Activated CD4-positive, alpha-beta T cell treated with anti-CD3 and anti-CD28 coated beads, Interleukin-2, amount 10 ng/mL, durations not matched to agents 24 days and 14 days (primary cell): ENCODE measurements at regions not wholly inside any gene's neighbourhood (a gene's known extent, or its start where the extent isn't known, plus 50 kb on each side); places are given as distances from the start of the nearest gene placed in this dataset.

Experiments
- DNase-seq: peaks from one replicate; pipeline ENCODE4 v3.0.0; 2022
- H3K27ac Mint-ChIP-seq: one replicate; pipeline ENCODE4 v1.8.0; 2022; ENCODE audit warnings: mild to moderate bottlenecking, mixed read lengths
- H3K27me3 Mint-ChIP-seq: one replicate; pipeline ENCODE4 v1.8.0; 2022; ENCODE audit warnings: mixed read lengths
- H3K36me3 Mint-ChIP-seq: one replicate; pipeline ENCODE4 v1.8.0; 2022; ENCODE audit warnings: low read depth, mild to moderate bottlenecking, mixed read lengths
- H3K4me1 Mint-ChIP-seq: one replicate; pipeline ENCODE4 v1.8.0; 2021; ENCODE audit warnings: mixed read lengths
- H3K4me3 Mint-ChIP-seq: one replicate; pipeline ENCODE4 v1.8.0; 2022; ENCODE audit warnings: mild to moderate bottlenecking, moderate library complexity, mixed read lengths
- H3K9me3 Mint-ChIP-seq: one replicate; pipeline ENCODE4 v1.8.0; 2021; ENCODE audit warnings: mixed read lengths
- intact Hi-C: fragments of 100-400 bp; cut with micrococcal nuclease; formaldehyde crosslinking; loops from one replicate; pipeline ENCODE4 v1.15.1; 2023

- H3K27ac Mint-ChIP-seq = peak overlapping the region; percentile 92
- DNase-seq = no peak
- intact Hi-C loops = no loop called here
- H3K36me3 Mint-ChIP-seq = peaks cover 8% of the 10 kb centered on the region
- no peaks in the 10 kb centered on the region for H3K9me3 Mint-ChIP-seq
- no peak overlapping the region for H3K4me3 Mint-ChIP-seq
- H3K4me1 Mint-ChIP-seq = peaks cover 73% of the 10 kb centered on the region
- no peaks in the 10 kb centered on the region for H3K27me3 Mint-ChIP-seq
Measured at GRCh38 chr1:234985516-234986294, 142.9 kb downstream of the TOMM20 start.

- H3K4me1 Mint-ChIP-seq = peaks cover 73% of the 10 kb centered on the region
- DNase-seq = no peak
- intact Hi-C loops = no loop called here
- H3K4me3 Mint-ChIP-seq = no peak overlapping the region
- no peaks in the 10 kb centered on the region for H3K27me3 Mint-ChIP-seq
- H3K27ac Mint-ChIP-seq = peak overlapping the region; percentile 92
- H3K36me3 Mint-ChIP-seq = peaks cover 8% of the 10 kb centered on the region
- H3K9me3 Mint-ChIP-seq = no peaks in the 10 kb centered on the region
Measured at GRCh38 chr1:234985007-234985370, 143.6 kb downstream of the TOMM20 start.

GRCh38 chr1:234983564-234984238, 144.9 kb downstream of the TOMM20 start:
- intact Hi-C loops = no loop called here
- Mint-ChIP-seq H3K27ac (peak overlapping the region; percentile 92), H3K4me1 (peaks cover 76% of the 10 kb centered on the region), H3K27me3 (no peaks in the 10 kb centered on the region), H3K4me3 (no peak overlapping the region), H3K36me3 (peaks cover 6% of the 10 kb centered on the region), H3K9me3 (no peaks in the 10 kb centered on the region)
- no peak for DNase-seq

GRCh38 chr1:234981758-234982157, 146.9 kb downstream of the TOMM20 start:
- Mint-ChIP-seq H3K27me3 (no peaks in the 10 kb centered on the region), H3K4me3 (no peak overlapping the region), H3K4me1 (peaks cover 75% of the 10 kb centered on the region), H3K9me3 (no peaks in the 10 kb centered on the region), H3K27ac (peak overlapping the region; percentile 98), H3K36me3 (peaks cover 4% of the 10 kb centered on the region)
- intact Hi-C loops = loop anchor here (1.0 to 2.0 kb wide), 7 partner anchors 8 to 381 kb away; partner anchors contain the start of gene IRF2BP2
- no peak for DNase-seq

- H3K36me3 Mint-ChIP-seq = peaks cover 6% of the 10 kb centered on the region
- H3K27me3 Mint-ChIP-seq = no peaks in the 10 kb centered on the region
- H3K4me3 Mint-ChIP-seq = peak overlapping the region; percentile 79
- peaks cover 78% of the 10 kb centered on the region for H3K4me1 Mint-ChIP-seq
- peak; percentile 89 for DNase-seq
- H3K27ac Mint-ChIP-seq = peak overlapping the region; percentile 98
- no peaks in the 10 kb centered on the region for H3K9me3 Mint-ChIP-seq
- intact Hi-C loops = loop anchor here (1.0 to 2.0 kb wide), 10 partner anchors 8 to 380 kb away; partner anchors contain the start of gene IRF2BP2
Measured at GRCh38 chr1:234980645-234981396, 147.8 kb downstream of the TOMM20 start.

- intact Hi-C loops = loop anchor here (1.0 to 2.0 kb wide), 8 partner anchors 17 to 379 kb away; partner anchors contain the start of gene IRF2BP2
- Mint-ChIP-seq H3K4me1 (peaks cover 80% of the 10 kb centered on the region), H3K27me3 (no peaks in the 10 kb centered on the region), H3K27ac (peak overlapping the region; percentile 98), H3K4me3 (peak overlapping the region; percentile 79), H3K36me3 (peaks cover 12% of the 10 kb centered on the region), H3K9me3 (peaks cover 5% of the 10 kb centered on the region)
- DNase-seq = no peak
Measured at GRCh38 chr1:234980291-234980644, 148.4 kb downstream of the TOMM20 start.

GRCh38 chr1:234979296-234980279, 149.0 kb downstream of the TOMM20 start:
- peak overlapping the region; percentile 98 for H3K27ac Mint-ChIP-seq
- DNase-seq = peak; percentile 75
- peaks cover 82% of the 10 kb centered on the region for H3K4me1 Mint-ChIP-seq
- peaks cover 7% of the 10 kb centered on the region for H3K9me3 Mint-ChIP-seq
- H3K4me3 Mint-ChIP-seq = peak overlapping the region; percentile 79
- peaks cover 16% of the 10 kb centered on the region for H3K36me3 Mint-ChIP-seq
- intact Hi-C loops = loop anchor here (1.0 to 2.0 kb wide), 9 partner anchors 16 to 379 kb away; partner anchors contain the start of gene IRF2BP2
- no peaks in the 10 kb centered on the region for H3K27me3 Mint-ChIP-seq

- DNase-seq = peak; percentile 82
- Mint-ChIP-seq H3K4me1 (peaks cover 80% of the 10 kb centered on the region), H3K27ac (peak overlapping the region; percentile 98), H3K9me3 (peaks cover 7% of the 10 kb centered on the region), H3K27me3 (no peaks in the 10 kb centered on the region), H3K4me3 (peak overlapping the region; percentile 79), H3K36me3 (peaks cover 16% of the 10 kb centered on the region)
- intact Hi-C loops = loop anchor here (1.0 to 2.0 kb wide), 2 partner anchors 8 to 254 kb away; no protein-coding TSS in a partner anchor
Measured at GRCh38 chr1:234978397-234979295, 150.0 kb downstream of the TOMM20 start.

GRCh38 chr1:234977875-234978396, 150.7 kb downstream of the TOMM20 start:
- H3K36me3 Mint-ChIP-seq = peaks cover 16% of the 10 kb centered on the region
- H3K27me3 Mint-ChIP-seq = no peaks in the 10 kb centered on the region
- DNase-seq = no peak
- intact Hi-C loops = loop anchor here (1.0 to 2.0 kb wide), 2 partner anchors 8 to 253 kb away; no protein-coding TSS in a partner anchor
- peak overlapping the region; percentile 79 for H3K4me3 Mint-ChIP-seq
- H3K9me3 Mint-ChIP-seq = peaks cover 7% of the 10 kb centered on the region
- H3K27ac Mint-ChIP-seq = peak overlapping the region; percentile 98
- H3K4me1 Mint-ChIP-seq = peaks cover 81% of the 10 kb centered on the region

GRCh38 chr1:234976861-234977680, 151.6 kb downstream of the TOMM20 start:
- H3K4me1 Mint-ChIP-seq = peaks cover 86% of the 10 kb centered on the region
- peak overlapping the region; percentile 14 for H3K4me3 Mint-ChIP-seq
- no peak for DNase-seq
- H3K9me3 Mint-ChIP-seq = peaks cover 7% of the 10 kb centered on the region
- no peaks in the 10 kb centered on the region for H3K27me3 Mint-ChIP-seq
- peak overlapping the region; percentile 98 for H3K27ac Mint-ChIP-seq
- intact Hi-C loops = no loop called here
- peaks cover 16% of the 10 kb centered on the region for H3K36me3 Mint-ChIP-seq
